ENCODE measurements at regions not wholly inside any gene's neighbourhood (a gene's known extent, or its start where the extent isn't known, plus 50 kb on each side); places are given as distances from the start of the nearest gene placed in this dataset.

GRCh38 chr5:174576042-174576441 lies 148.3 kb upstream of the MSX2 start (continued):
- TF ChIP-seq CHD7 (IDR thresholded peaks at IDR 0.05; ENCODE audit: insufficient replicate concordance, low read length) (no peak), KDM5A (IDR thresholded peaks at IDR 0.05; ENCODE audit: low read length) (no peak), MAFK (IDR thresholded peaks at IDR 0.05; ENCODE audit: low read depth, low read length) (no peak), ATF2 (IDR thresholded peaks at IDR 0.05; ENCODE audit: low read length) (no peak), SP2 (IDR thresholded peaks at IDR 0.05; ENCODE audit: low read length) (no peak), EGR1 (IDR thresholded peaks at IDR 0.05; ENCODE audit: borderline replicate concordance, low read depth, low read length) (no peak), SP4 (IDR thresholded peaks at IDR 0.05; ENCODE audit: low read length) (no peak), CBX8 (IDR thresholded peaks at IDR 0.05; ENCODE audit: borderline replicate concordance, low read depth, low read length) (no peak), RXRA (IDR thresholded peaks at IDR 0.05; ENCODE audit: insufficient read depth, low read depth, low read length) (no peak)
